ENCODE measurements at regions not wholly inside any gene's neighbourhood (a gene's known extent, or its start where the extent isn't known, plus 50 kb on each side); places are given as distances from the start of the nearest gene placed in this dataset.

GRCh38 chr20:12653642-12654041 is 355.1 kb upstream of the SPTLC3 start:
- TF ChIP-seq, protein P1, sequence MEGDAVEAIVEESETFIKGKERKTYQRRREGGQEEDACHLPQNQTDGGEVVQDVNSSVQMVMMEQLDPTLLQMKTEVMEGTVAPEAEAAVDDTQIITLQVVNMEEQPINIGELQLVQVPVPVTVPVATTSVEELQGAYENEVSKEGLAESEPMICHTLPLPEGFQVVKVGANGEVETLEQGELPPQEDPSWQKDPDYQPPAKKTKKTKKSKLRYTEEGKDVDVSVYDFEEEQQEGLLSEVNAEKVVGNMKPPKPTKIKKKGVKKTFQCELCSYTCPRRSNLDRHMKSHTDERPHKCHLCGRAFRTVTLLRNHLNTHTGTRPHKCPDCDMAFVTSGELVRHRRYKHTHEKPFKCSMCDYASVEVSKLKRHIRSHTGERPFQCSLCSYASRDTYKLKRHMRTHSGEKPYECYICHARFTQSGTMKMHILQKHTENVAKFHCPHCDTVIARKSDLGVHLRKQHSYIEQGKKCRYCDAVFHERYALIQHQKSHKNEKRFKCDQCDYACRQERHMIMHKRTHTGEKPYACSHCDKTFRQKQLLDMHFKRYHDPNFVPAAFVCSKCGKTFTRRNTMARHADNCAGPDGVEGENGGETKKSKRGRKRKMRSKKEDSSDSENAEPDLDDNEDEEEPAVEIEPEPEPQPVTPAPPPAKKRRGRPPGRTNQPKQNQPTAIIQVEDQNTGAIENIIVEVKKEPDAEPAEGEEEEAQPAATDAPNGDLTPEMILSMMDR (IDR thresholded peaks at IDR 0.05; ENCODE audit: low read depth, low read length, poor library complexity, severe bottlenecking): no peak
- no peak for TF ChIP-seq EZH2phosphoT487 (IDR thresholded peaks at IDR 0.05; ENCODE audit: borderline replicate concordance, low read length)

Measured in DOHH2 (cell line).